H9 (cell line): ENCODE measurements at regions not wholly inside any gene's neighbourhood (a gene's known extent, or its start where the extent isn't known, plus 50 kb on each side); places are given as distances from the start of the nearest gene placed in this dataset.

Experiments
- DNase-seq: peaks from one replicate; pipeline ENCODE4 v3.0.0-alpha.2; 2017
- H2AFZ ChIP-seq: one replicate; pipeline ENCODE4 v1.6.1; 2013; ENCODE audit warnings: mild to moderate bottlenecking, low read length, control low read depth, moderate library complexity
- H2AK5ac ChIP-seq: 2 replicates; pipeline ENCODE4 v1.6.1; 2013; ENCODE audit warnings: low read length, control low read depth, mixed read lengths; ENCODE audit not compliant: insufficient read length
- H2BK120ac ChIP-seq: one replicate; pipeline ENCODE4 v1.6.1; 2013; ENCODE audit warnings: low read depth, mild to moderate bottlenecking, low read length, control low read depth, inconsistent platforms; ENCODE audit not compliant: poor library complexity, severe bottlenecking
- H2BK12ac ChIP-seq: 2 replicates; pipeline ENCODE4 v1.6.1; 2013; ENCODE audit warnings: low read length, control low read depth, mixed read lengths, low read depth; ENCODE audit not compliant: insufficient read length
- H2BK15ac ChIP-seq: 2 replicates; pipeline ENCODE4 v1.6.1; 2013; ENCODE audit warnings: low read depth, low read length, control low read depth
- H2BK20ac ChIP-seq: one replicate; pipeline ENCODE4 v1.6.1; 2013; ENCODE audit warnings: low read depth, mild to moderate bottlenecking, low read length, control low read depth, inconsistent platforms; ENCODE audit not compliant: poor library complexity, severe bottlenecking
- H2BK5ac ChIP-seq: 2 replicates; pipeline ENCODE4 v1.6.1; 2013; ENCODE audit warnings: low read length, control low read depth, mixed read lengths; ENCODE audit not compliant: insufficient read length
- H3K14ac ChIP-seq: 2 replicates; pipeline ENCODE4 v1.6.1; 2013; ENCODE audit warnings: low read length, control low read depth; ENCODE audit not compliant: insufficient read depth
- H3K18ac ChIP-seq: 2 replicates; pipeline ENCODE4 v1.6.1; 2013; ENCODE audit warnings: low read depth, mild to moderate bottlenecking, mixed read lengths, low read length, control low read depth; ENCODE audit not compliant: insufficient read length
- H3K23ac ChIP-seq: 2 replicates; pipeline ENCODE4 v1.6.1; 2013; ENCODE audit warnings: low read length, control low read depth, mixed read lengths, low read depth; ENCODE audit not compliant: insufficient read length
- H3K23me2 ChIP-seq: 2 replicates; pipeline ENCODE4 v1.6.1; 2013; ENCODE audit warnings: low read depth, mild to moderate bottlenecking, mixed read lengths, low read length, control low read depth; ENCODE audit not compliant: insufficient read length, poor library complexity, severe bottlenecking
- H3K27ac ChIP-seq: 2 replicates; pipeline ENCODE4 v1.5.1; 2013; ENCODE audit warnings: low read length, control low read depth, mixed read lengths, low read depth; ENCODE audit not compliant: insufficient read length
- H3K27me3 ChIP-seq: 2 replicates; pipeline ENCODE4 v1.6.1; 2013; ENCODE audit warnings: low read length, control low read depth, inconsistent platforms; ENCODE audit not compliant: insufficient read depth
- H3K4ac ChIP-seq: 2 replicates; pipeline ENCODE4 v1.6.1; 2013; ENCODE audit warnings: low read depth, mild to moderate bottlenecking, control low read depth, inconsistent platforms, low read length, moderate library complexity
- H3K4me1 ChIP-seq: 2 replicates; pipeline ENCODE4 v1.6.1; 2013; ENCODE audit warnings: low read length, control low read depth, inconsistent platforms; ENCODE audit not compliant: insufficient read depth
- H3K4me2 ChIP-seq: 2 replicates; pipeline ENCODE4 v1.6.1; 2013; ENCODE audit warnings: low read length, control low read depth, mixed read lengths; ENCODE audit not compliant: insufficient read length, insufficient read depth
- H3K56ac ChIP-seq: 2 replicates; pipeline ENCODE4 v1.6.1; 2013; ENCODE audit warnings: low read depth, mild to moderate bottlenecking, mixed read lengths, low read length, control low read depth; ENCODE audit not compliant: insufficient read length
- H3K79me1 ChIP-seq: 2 replicates; pipeline ENCODE4 v1.6.1; 2013; ENCODE audit warnings: low read depth, mild to moderate bottlenecking, moderate library complexity, low read length, control low read depth, inconsistent platforms; ENCODE audit not compliant: insufficient read depth, poor library complexity, severe bottlenecking
- H3K79me2 ChIP-seq: 2 replicates; pipeline ENCODE4 v1.6.1; 2013; ENCODE audit warnings: low read length, control low read depth, inconsistent platforms; ENCODE audit not compliant: insufficient read depth
- H3K9ac ChIP-seq: 2 replicates; pipeline ENCODE4 v1.6.1; 2013; ENCODE audit warnings: low read length, control low read depth, mixed read lengths; ENCODE audit not compliant: insufficient read length; ENCODE audit errors: extremely low read depth
- H3K9me3 ChIP-seq: one replicate; pipeline ENCODE4 v1.6.1; 2013; ENCODE audit warnings: low read depth, low read length, inconsistent platforms; ENCODE audit not compliant: control insufficient read depth
- H3T11ph ChIP-seq: one replicate; pipeline ENCODE4 v1.6.1; 2013; ENCODE audit warnings: mild to moderate bottlenecking, low read length, control low read depth, inconsistent platforms
- H4K20me1 ChIP-seq: one replicate; pipeline ENCODE4 v1.6.1; 2013; ENCODE audit not compliant: control insufficient read depth, insufficient read length, insufficient read depth
- H4K5ac ChIP-seq: 2 replicates; pipeline ENCODE4 v1.6.1; 2013; ENCODE audit warnings: low read depth, mild to moderate bottlenecking, mixed read lengths, low read length, control low read depth; ENCODE audit not compliant: insufficient read length
- H4K8ac ChIP-seq: replicated peaks from 2 replicates; pipeline ENCODE4 v1.6.1; 2013; ENCODE audit warnings: low read length, control low read depth, mixed read lengths, low read depth; ENCODE audit not compliant: insufficient read length
- H4K91ac ChIP-seq: 2 replicates; pipeline ENCODE4 v1.6.1; 2013; ENCODE audit warnings: low read depth, mild to moderate bottlenecking, moderate library complexity, mixed read lengths, low read length, control low read depth; ENCODE audit not compliant: insufficient read length
- H3K27ac Mint-ChIP-seq, 3 experiments: 2 replicates in 2 of 3; 3 replicates in 1 of 3; pipeline ENCODE4 v1.8.0; 2020 to 2021; ENCODE audit warnings: mixed read lengths in 3 of 3, mild to moderate bottlenecking in 1 of 3, moderate library complexity in 1 of 3
- H3K27me3 Mint-ChIP-seq: 2 replicates; pipeline ENCODE4 v1.8.0; 2021; ENCODE audit warnings: low read depth, mild to moderate bottlenecking, moderate library complexity, mixed read lengths
- H3K36me3 Mint-ChIP-seq, 3 experiments: 2 replicates in 2 of 3; 3 replicates in 1 of 3; pipeline ENCODE4 v1.8.0; 2020 to 2021; ENCODE audit warnings: low read depth in 3 of 3, mixed read lengths in 3 of 3; ENCODE audit not compliant: insufficient read depth in 1 of 3
- H3K4me1 Mint-ChIP-seq, 2 experiments: 2 replicates each; pipeline ENCODE4 v1.8.0; 2020; ENCODE audit warnings: mixed read lengths in 2 of 2
- H3K4me3 Mint-ChIP-seq, 2 experiments: 2 replicates in 1 of 2; 3 replicates in 1 of 2; pipeline ENCODE4 v1.8.0; 2020 to 2021; ENCODE audit warnings: mild to moderate bottlenecking in 2 of 2, mixed read lengths in 2 of 2, moderate library complexity in 1 of 2
- H3K9me3 Mint-ChIP-seq, 2 experiments: 2 replicates in 1 of 2; 3 replicates in 1 of 2; pipeline ENCODE4 v1.8.0; 2020; ENCODE audit warnings: mild to moderate bottlenecking in 2 of 2, mixed read lengths in 2 of 2, moderate library complexity in 1 of 2
- WGBS: extraction: QIAGEN DNeasy Blood & Tissue Kit; methylation state at CpG from one replicate; pipeline ENCODE4 v1.1.7; 2013; ENCODE audit warnings: missing lambda C conversion rate, low lambda C conversion rate, mixed read lengths; ENCODE audit not compliant: insufficient read length; ENCODE audit errors: extremely low coverage; 5-methylcytosine and 5-hydroxymethylcytosine counted together
- TF ChIP-seq, protein P1 (sequence below): fragments of 200-600 bp; sonication (generic); conservative IDR thresholded peaks from 3 replicates; pipeline ENCODE4 v1.8.0; 2021; ENCODE audit warnings: antibody characterized with exemption, mild to moderate bottlenecking

DNA sequence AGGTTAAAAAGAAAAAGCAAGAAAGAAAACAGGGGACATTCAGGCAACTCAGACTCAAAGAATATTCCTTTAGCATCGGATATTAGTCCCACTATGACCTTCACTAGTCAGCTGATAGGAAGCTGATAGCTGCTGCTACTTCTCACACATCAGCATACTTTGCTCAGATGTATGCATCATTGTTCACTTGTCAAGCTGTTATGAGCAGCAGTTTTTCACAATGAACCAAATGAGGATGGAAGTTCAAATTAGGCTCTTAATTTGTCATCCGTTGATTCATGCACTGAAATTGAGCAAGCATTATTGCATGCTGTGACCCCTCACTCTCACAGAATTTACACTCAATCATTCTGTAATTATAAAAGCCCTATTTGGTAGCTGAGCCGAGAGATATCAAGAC, 257.7 kb downstream of the SNX13 start:
- Histone ChIP-seq H2BK20ac (no peak overlapping the region), H3K18ac (no peak overlapping the region), H3K4ac (no peak overlapping the region), H3K4me1 (no peaks in the 10 kb centered on the region), H3K9me3 (no peaks in the 10 kb centered on the region), H2BK120ac (no peak overlapping the region), H3K79me2 (no peaks in the 10 kb centered on the region), H2AFZ (no peak overlapping the region), H3K23me2 (no peaks in the 10 kb centered on the region), H3K14ac (no peak overlapping the region), H3T11ph (no peak overlapping the region), H2BK12ac (no peak overlapping the region), H3K23ac (no peak overlapping the region), H4K5ac (no peak overlapping the region), H4K20me1 (no peaks in the 10 kb centered on the region), H2BK15ac (no peak overlapping the region), H2AK5ac (no peak overlapping the region), H3K9ac (no peak overlapping the region), H2BK5ac (no peak overlapping the region), H3K4me2 (no peak overlapping the region), H4K91ac (no peak overlapping the region), H3K27me3 (no peaks in the 10 kb centered on the region), H3K56ac (no peak overlapping the region), H3K27ac (no peak overlapping the region), H3K79me1 (no peaks in the 10 kb centered on the region), H4K8ac (no peak overlapping the region)
- no CpG with 5 or more reads among the region's 3 CpGs for WGBS
- Mint-ChIP-seq H3K36me3 (no peaks in the 10 kb centered on the region), H3K27me3 (no peaks in the 10 kb centered on the region), H3K27ac (no peak overlapping the region), H3K4me1 (peaks cover 2 to 7% of the 10 kb centered on the region in 2 experiments; a peak in 2 of 4 replicates), H3K4me3 (no peak overlapping the region), H3K9me3 (0 out of 5 replicates have a peak, but pooled peaks cover 0 to 2% of the 10 kb centered on the region in 2 experiments)
- no peak for DNase-seq
- TF ChIP-seq, protein P1, sequence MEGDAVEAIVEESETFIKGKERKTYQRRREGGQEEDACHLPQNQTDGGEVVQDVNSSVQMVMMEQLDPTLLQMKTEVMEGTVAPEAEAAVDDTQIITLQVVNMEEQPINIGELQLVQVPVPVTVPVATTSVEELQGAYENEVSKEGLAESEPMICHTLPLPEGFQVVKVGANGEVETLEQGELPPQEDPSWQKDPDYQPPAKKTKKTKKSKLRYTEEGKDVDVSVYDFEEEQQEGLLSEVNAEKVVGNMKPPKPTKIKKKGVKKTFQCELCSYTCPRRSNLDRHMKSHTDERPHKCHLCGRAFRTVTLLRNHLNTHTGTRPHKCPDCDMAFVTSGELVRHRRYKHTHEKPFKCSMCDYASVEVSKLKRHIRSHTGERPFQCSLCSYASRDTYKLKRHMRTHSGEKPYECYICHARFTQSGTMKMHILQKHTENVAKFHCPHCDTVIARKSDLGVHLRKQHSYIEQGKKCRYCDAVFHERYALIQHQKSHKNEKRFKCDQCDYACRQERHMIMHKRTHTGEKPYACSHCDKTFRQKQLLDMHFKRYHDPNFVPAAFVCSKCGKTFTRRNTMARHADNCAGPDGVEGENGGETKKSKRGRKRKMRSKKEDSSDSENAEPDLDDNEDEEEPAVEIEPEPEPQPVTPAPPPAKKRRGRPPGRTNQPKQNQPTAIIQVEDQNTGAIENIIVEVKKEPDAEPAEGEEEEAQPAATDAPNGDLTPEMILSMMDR: no peak
